ENCODE measurements at regions not wholly inside any gene's neighbourhood (a gene's known extent, or its start where the extent isn't known, plus 50 kb on each side); places are given as distances from the start of the nearest gene placed in this dataset.

- TF ChIP-seq CTCF (IDR thresholded peaks at IDR 0.05) (no peak), ZFX (IDR thresholded peaks at IDR 0.05; ENCODE audit: borderline replicate concordance) (no peak)
These were observed 1277.4 kb upstream of the TMEM132C start for GRCh38 chr12:126989532-126989931.
